ENCODE measurements at regions not wholly inside any gene's neighbourhood (a gene's known extent, or its start where the extent isn't known, plus 50 kb on each side); places are given as distances from the start of the nearest gene placed in this dataset.
"Not testable (repeated sequence)": the region's sequence is repeated elsewhere in the genome, so short reads cannot be mapped to it uniquely, and the experiment has no call there.

- no peak overlapping the region for H3K4me2 ChIP-seq (ENCODE audit: low read length)
- H3K9ac ChIP-seq (ENCODE audit: low read length) = no peak overlapping the region
- H3K79me2 ChIP-seq (ENCODE audit: insufficient read depth, low read length) = no peaks in the 10 kb centered on the region
- H3K9me3 ChIP-seq (ENCODE audit: low read length) = no peaks in the 10 kb centered on the region
- H3K36me3 ChIP-seq (ENCODE audit: insufficient read depth, low read length) = no peaks in the 10 kb centered on the region
- no peaks in the 10 kb centered on the region for H4K20me1 ChIP-seq (ENCODE audit: insufficient read depth, low read length)
- H3K4me1 ChIP-seq (ENCODE audit: insufficient read depth, low read length, severe bottlenecking) = no peaks in the 10 kb centered on the region
- no peak overlapping the region for H2AFZ ChIP-seq (ENCODE audit: low read length)
- no peak overlapping the region for H3K27ac ChIP-seq (ENCODE audit: low read depth, low read length, poor library complexity, severe bottlenecking)
- no peaks in the 10 kb centered on the region for H3F3A ChIP-seq (ENCODE audit: insufficient read depth, low read length)
- no peaks in the 10 kb centered on the region for H3K27me3 ChIP-seq (ENCODE audit: insufficient read depth, low read length)
- TF ChIP-seq CTCF (IDR thresholded peaks at IDR 0.05; ENCODE audit: low read length) = no peak
- no peak for TF ChIP-seq EZH2 (IDR thresholded peaks at IDR 0.05; ENCODE audit: borderline replicate concordance, low read length)
- H3K4me3 ChIP-seq (ENCODE audit: low read depth, low read length, poor library complexity, severe bottlenecking) = no peak overlapping the region
- H3K9me2 ChIP-seq (ENCODE audit: low read depth, low read length) = no peaks in the 10 kb centered on the region
Measured at GRCh38 chr7:49023345-49024328, 99.3 kb downstream of the CDC14C start.

- H3K4me3 ChIP-seq (ENCODE audit: low read depth, low read length, poor library complexity, severe bottlenecking) = no peak overlapping the region
- H4K20me1 ChIP-seq (ENCODE audit: insufficient read depth, low read length) = no peaks in the 10 kb centered on the region
- no peaks in the 10 kb centered on the region for H3K4me1 ChIP-seq (ENCODE audit: insufficient read depth, low read length, severe bottlenecking)
- TF ChIP-seq CTCF (IDR thresholded peaks at IDR 0.05; ENCODE audit: low read length) = no peak
- no peak for TF ChIP-seq EZH2 (IDR thresholded peaks at IDR 0.05; ENCODE audit: borderline replicate concordance, low read length)
- no peaks in the 10 kb centered on the region for H3F3A ChIP-seq (ENCODE audit: insufficient read depth, low read length)
- H3K27ac ChIP-seq (ENCODE audit: low read depth, low read length, poor library complexity, severe bottlenecking) = no peak overlapping the region
- H3K79me2 ChIP-seq (ENCODE audit: insufficient read depth, low read length) = no peaks in the 10 kb centered on the region
- no peak overlapping the region for H3K4me2 ChIP-seq (ENCODE audit: low read length)
- no peaks in the 10 kb centered on the region for H3K9me2 ChIP-seq (ENCODE audit: low read depth, low read length)
- no peaks in the 10 kb centered on the region for H3K36me3 ChIP-seq (ENCODE audit: insufficient read depth, low read length)
- no peaks in the 10 kb centered on the region for H3K9me3 ChIP-seq (ENCODE audit: low read length)
- H3K27me3 ChIP-seq (ENCODE audit: insufficient read depth, low read length) = no peaks in the 10 kb centered on the region
- H3K9ac ChIP-seq (ENCODE audit: low read length) = no peak overlapping the region
- H2AFZ ChIP-seq (ENCODE audit: low read length) = no peak overlapping the region
Measured at GRCh38 chr7:49030221-49030620, 105.9 kb downstream of the CDC14C start.

- not testable (repeated sequence) for H3F3A ChIP-seq (ENCODE audit: insufficient read depth, low read length)
Measured at GRCh38 chr7:49033140-49033539, 108.8 kb downstream of the CDC14C start.

More at GRCh38 chr7:49033140-49033539, 108.8 kb downstream of the CDC14C start:
- H3K27ac ChIP-seq (ENCODE audit: low read depth, low read length, poor library complexity, severe bottlenecking); H3K4me1 ChIP-seq (ENCODE audit: insufficient read depth, low read length, severe bottlenecking); H3K79me2 ChIP-seq (ENCODE audit: insufficient read depth, low read length); H3K4me3 ChIP-seq (ENCODE audit: low read depth, low read length, poor library complexity, severe bottlenecking); H3K9me3 ChIP-seq (ENCODE audit: low read length); H3K9me2 ChIP-seq (ENCODE audit: low read depth, low read length); H2AFZ ChIP-seq (ENCODE audit: low read length); H4K20me1 ChIP-seq (ENCODE audit: insufficient read depth, low read length); H3K4me2 ChIP-seq (ENCODE audit: low read length); H3K9ac ChIP-seq (ENCODE audit: low read length); H3K27me3 ChIP-seq (ENCODE audit: insufficient read depth, low read length); H3K36me3 ChIP-seq (ENCODE audit: insufficient read depth, low read length): not testable (repeated sequence)

Data from OCI-LY1 (cell line).